ENCODE measurements at regions not wholly inside any gene's neighbourhood (a gene's known extent, or its start where the extent isn't known, plus 50 kb on each side); places are given as distances from the start of the nearest gene placed in this dataset.

DNA sequence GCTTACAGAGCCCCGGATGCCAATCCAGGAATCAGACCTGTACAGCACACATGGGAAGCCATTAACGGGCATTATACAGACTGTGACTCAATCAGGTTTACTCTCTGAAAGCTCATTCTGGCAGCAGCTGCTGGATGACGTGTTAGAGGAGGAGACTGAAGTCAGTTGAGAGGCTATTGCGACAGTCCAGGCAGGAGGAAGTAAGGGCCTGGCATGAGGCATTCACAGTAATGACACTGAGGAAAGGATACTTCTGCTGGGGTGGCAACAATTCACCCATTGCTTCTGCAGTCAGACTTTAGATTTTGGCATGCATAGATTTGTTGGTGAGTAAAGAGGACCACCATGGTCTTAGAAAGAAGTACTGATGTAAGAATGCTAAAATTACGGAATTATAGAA lies 151.0 kb upstream of the HEY2 start (continued):
- TF ChIP-seq MECOM (CRISPR knock-in tag; IDR thresholded peaks at IDR 0.05) (no peak), ZNF124 (CRISPR knock-in tag; IDR thresholded peaks at IDR 0.05) (no peak), FOXA3 (CRISPR knock-in tag; conservative IDR thresholded peaks at IDR 0.05 in 1 of 2, IDR thresholded peaks at IDR 0.05 in 1 of 2) (no peak), SIX5 (IDR thresholded peaks at IDR 0.05; ENCODE audit: borderline replicate concordance in 1 of 2, insufficient read depth in 1 of 2, low read depth in 1 of 2, low read length in 2 of 2) (no peak), FOXK2 (conservative IDR thresholded peaks at IDR 0.05 in 1 of 2, IDR thresholded peaks at IDR 0.05 in 1 of 2; ENCODE audit: low read depth in 2 of 2) (no peak), CXXC5 (CRISPR knock-in tag; IDR thresholded peaks at IDR 0.05) (no peak), ZNF23 (CRISPR knock-in tag; IDR thresholded peaks at IDR 0.05) (no peak), TFAP4 (CRISPR knock-in tag; IDR thresholded peaks at IDR 0.05; ENCODE audit: borderline replicate concordance) (peak; percentile 46; the same call in 1 of the 2 replicates), ZNF830 (CRISPR knock-in tag; IDR thresholded peaks at IDR 0.05) (no peak), PRDM10 (IDR thresholded peaks at IDR 0.05; ENCODE audit: partially characterized antibody) (peak; percentile 18), ZNF184 (CRISPR knock-in tag; IDR thresholded peaks at IDR 0.05) (no peak), DEAF1 (CRISPR knock-in tag; IDR thresholded peaks at IDR 0.05) (no peak), CREM (IDR thresholded peaks at IDR 0.05; ENCODE audit: low read depth) (peak; percentile 90), TCFL5 (CRISPR knock-in tag; conservative IDR thresholded peaks at IDR 0.05) (no peak), MCM3 (IDR thresholded peaks at IDR 0.05) (no peak), ZFP30 (CRISPR knock-in tag; IDR thresholded peaks at IDR 0.05; ENCODE audit: borderline replicate concordance) (no peak), PURB (CRISPR knock-in tag; IDR thresholded peaks at IDR 0.05; ENCODE audit: low read depth) (no peak)
- TF ChIP-seq, protein P1, sequence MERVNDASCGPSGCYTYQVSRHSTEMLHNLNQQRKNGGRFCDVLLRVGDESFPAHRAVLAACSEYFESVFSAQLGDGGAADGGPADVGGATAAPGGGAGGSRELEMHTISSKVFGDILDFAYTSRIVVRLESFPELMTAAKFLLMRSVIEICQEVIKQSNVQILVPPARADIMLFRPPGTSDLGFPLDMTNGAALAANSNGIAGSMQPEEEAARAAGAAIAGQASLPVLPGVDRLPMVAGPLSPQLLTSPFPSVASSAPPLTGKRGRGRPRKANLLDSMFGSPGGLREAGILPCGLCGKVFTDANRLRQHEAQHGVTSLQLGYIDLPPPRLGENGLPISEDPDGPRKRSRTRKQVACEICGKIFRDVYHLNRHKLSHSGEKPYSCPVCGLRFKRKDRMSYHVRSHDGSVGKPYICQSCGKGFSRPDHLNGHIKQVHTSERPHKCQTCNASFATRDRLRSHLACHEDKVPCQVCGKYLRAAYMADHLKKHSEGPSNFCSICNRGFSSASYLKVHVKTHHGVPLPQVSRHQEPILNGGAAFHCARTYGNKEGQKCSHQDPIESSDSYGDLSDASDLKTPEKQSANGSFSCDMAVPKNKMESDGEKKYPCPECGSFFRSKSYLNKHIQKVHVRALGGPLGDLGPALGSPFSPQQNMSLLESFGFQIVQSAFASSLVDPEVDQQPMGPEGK (CRISPR knock-in tag; IDR thresholded peaks at IDR 0.05; ENCODE audit: borderline replicate concordance) = no peak
- TF ChIP-seq, protein P2, sequence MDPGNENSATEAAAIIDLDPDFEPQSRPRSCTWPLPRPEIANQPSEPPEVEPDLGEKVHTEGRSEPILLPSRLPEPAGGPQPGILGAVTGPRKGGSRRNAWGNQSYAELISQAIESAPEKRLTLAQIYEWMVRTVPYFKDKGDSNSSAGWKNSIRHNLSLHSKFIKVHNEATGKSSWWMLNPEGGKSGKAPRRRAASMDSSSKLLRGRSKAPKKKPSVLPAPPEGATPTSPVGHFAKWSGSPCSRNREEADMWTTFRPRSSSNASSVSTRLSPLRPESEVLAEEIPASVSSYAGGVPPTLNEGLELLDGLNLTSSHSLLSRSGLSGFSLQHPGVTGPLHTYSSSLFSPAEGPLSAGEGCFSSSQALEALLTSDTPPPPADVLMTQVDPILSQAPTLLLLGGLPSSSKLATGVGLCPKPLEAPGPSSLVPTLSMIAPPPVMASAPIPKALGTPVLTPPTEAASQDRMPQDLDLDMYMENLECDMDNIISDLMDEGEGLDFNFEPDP (CRISPR knock-in tag; IDR thresholded peaks at IDR 0.05) = no peak
